Inferior parietal cortex (tissue), 1 donor: ENCODE measurements at regions not wholly inside any gene's neighbourhood (a gene's known extent, or its start where the extent isn't known, plus 50 kb on each side); places are given as distances from the start of the nearest gene placed in this dataset.

Experiments used
- DNase-seq: peaks from one replicate; pipeline ENCODE4 v3.0.0-alpha.2; 2016; ENCODE audit errors: extremely low spot score

GRCh38 chr21:36554411-36555157 lies 74.7 kb upstream of the CLDN14 start:
- no peak for DNase-seq

GRCh38 chr21:36555199-36555800 lies 75.4 kb upstream of the CLDN14 start:
- no peak for DNase-seq

DNA sequence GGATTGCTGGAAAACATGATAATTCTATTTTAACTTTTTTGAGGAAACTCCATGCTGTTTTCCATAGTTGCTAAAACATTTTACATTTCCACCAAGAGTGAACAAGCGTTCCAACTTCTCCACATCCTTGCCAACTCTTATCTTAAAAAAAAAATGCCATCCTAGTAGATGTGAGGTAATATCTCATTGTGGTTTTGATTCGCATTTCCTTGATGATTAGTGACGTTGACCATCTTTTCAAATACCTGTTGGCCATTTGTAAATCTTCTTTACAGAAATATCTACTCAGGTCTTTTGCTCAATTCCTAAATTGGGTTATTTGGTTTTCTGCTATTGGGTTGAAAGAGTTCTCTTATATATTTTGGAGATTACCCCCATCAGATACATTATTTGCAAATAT lies 77.4 kb upstream of the CLDN14 start:
- DNase-seq: no peak

DNA sequence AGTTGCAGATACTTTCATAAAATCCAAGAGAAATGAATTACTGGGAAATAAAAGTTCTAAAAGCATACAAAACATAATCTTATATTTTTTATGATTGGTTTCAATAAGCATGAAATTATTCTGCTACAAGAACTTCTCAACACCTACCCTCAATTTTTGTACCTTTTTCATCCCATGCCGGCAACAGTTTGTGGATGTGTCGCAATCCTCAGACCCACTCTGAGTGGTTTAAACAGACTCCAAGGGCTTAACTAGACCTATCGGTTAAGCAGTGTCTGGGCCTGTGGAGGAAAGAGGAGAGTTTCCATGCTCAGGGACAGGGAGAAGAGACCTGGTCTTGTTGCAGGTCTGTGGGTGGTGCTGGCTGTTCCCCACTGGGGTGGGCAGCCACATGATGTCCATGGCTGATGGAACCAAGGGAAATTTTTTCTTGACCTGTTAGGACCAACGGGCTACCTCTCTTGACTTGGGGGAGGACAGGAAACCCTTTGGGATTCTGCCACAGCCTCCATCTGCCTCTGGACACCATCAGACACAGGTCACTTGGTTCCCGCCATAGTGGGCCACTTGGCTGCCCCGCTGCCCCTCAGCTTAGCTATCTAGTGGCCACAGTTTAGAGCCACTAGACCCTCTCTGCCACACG lies 81.1 kb upstream of the CLDN14 start:
- DNase-seq: no peak

GRCh38 chr21:36563341-36563926 lies 83.5 kb upstream of the CLDN14 start:
- no peak for DNase-seq

- DNase-seq: no peak
These were observed 84.7 kb upstream of the CLDN14 start for GRCh38 chr21:36564647-36565046.

- no peak for DNase-seq
These were observed 85.6 kb upstream of the CLDN14 start for GRCh38 chr21:36565540-36565939.

GRCh38 chr21:36566644-36567043 lies 86.7 kb upstream of the CLDN14 start:
- DNase-seq: no peak

DNA sequence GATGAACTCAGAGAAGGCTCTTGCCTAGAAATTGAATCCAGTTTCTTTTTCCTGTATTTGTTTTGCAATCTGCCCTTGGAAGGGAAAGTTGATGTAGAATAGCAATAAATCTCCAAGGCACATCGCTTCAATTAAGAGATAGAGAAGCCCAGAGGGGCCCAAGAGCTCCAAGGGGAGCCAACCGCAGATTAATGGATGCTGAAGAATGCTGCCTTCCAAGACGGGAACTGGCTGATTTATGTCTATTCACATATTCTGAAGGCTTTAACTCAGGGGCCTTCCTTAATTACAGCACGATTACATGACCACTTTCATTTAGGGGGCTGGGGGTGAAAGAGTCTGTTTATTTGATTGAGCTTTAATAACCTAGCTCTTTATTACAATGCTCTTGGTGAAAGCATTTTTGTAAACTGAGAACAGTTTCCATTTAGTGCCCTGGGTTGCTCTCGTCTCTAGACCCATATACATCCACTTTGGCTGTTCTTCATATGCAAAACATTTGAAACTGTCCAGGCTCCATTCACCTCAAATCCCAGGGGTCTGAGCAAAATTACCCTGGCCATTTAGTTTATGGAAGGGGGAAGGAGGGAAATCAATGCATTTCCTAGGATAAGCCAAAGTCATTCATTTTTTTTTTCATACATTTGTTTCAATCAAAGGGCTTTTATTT lies 87.4 kb upstream of the CLDN14 start:
- no peak for DNase-seq

DNA sequence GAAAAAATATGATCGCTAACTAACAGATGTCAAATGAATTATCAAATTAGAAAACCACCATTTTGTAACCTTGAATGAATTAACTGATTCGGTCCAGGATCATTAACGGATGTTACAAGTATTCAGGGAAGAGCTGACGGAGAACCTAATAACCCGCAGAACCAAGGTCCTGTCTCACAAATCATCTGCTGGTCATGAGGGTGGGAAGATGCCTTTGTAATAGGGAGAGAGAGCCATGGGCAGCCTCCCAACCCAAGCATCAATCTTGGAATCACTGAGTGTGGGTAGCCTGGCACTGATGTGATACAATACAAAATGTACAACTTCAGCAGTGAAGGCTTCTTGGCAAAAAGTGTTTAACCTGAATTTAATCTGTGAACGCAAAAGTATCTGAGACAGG lies 89.6 kb upstream of the CLDN14 start:
- DNase-seq: no peak

DNA sequence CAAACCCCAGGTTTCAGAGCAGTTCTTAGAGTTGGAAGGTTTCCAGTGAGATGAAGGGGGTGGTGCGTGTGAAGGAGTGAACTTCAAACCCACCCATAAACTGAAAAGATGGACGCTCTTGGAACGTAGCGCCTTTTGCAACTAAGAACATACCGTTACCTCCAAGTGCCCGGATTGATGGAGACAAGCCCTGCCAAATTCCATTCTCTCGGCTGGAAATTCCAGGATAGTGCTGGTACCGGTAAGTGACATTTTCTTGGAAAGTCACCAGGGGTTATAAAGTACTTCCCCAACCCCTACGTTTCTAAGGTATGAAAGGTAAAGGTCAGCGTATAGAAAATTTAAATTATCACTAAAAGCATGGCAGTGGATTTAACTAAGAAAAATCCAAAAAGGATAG lies 91.6 kb upstream of the CLDN14 start:
- DNase-seq: no peak

DNA sequence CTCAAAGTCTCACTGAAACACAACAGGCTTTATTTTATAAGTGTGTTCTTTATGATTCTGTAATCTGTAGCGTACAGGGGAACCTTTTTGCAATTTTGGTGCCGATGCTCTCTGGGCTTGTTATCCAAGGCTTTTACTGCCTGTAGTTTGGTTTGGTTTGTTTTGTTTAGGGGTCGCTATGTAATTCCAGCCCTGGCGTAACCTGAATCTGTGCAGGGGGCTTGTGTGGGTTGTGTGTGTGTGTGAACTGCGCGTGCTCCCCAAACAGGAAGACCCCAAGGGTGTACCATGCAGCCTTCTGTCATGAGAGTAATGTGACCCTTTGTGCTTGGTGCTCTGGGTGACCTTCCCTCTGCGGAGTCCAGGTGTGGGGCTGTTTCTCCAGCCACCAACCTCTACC lies 92.1 kb upstream of the CLDN14 start:
- DNase-seq: no peak

DNA sequence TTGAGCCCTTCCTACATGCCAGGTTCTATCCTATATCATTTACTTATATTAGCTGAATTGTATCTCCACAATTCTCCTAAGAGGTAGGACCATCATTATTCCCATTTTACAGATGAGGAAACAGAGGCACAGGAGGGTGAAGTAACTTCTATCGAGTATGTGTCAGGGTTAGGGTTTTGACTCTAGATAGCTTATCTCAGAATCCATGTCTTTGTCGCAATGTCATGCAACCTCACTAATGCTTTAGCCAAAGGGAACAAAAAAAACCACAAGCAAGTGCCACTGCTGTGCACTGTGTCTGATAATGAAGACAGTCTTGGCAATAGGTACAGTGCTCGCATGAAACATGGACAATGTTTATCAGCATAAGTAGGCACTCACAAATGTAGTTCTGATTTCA lies 95.4 kb upstream of the CLDN14 start:
- no peak for DNase-seq

DNA sequence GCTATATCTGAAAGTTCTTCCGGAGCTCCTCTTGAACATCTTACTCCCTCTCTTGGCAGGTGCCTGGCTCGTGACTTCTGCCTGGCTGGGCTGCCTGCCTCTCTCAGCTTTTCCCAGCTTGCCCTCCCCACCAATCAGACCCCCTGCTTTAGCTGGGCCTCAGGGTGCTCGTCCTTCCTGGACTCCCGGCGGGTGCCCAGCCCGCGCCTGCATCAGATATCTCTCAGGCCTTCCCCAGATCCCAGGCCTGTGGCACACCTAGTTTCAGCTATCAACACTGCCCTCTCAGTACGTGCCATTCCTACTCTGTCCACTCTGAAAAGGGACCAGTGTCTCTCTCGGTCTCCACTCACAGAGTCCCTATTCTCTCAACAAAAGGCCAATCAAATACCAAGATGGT lies 96.5 kb upstream of the CLDN14 start:
- peak; percentile 4 for DNase-seq

- no peak for DNase-seq
These were observed 100.0 kb upstream of the CLDN14 start for GRCh38 chr21:36579898-36580297.

DNA sequence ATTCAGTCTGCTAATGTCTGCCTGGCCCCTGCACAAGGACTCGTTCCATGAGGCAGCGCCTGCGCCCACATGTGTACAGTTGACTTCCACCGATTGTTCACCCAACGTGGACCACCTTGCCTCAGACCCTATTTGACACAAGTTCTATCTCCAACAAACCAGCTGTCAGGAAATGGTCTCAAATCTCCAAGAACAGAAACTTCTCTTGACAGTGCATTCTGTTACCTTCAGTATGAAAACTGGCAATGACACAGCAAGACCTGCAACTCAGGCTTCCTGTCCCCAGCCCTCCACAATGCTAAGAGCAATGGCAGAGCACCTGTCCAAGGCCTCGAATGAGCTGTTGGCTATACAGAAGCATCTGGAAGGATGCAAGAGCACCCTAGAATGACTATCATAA lies 102.3 kb upstream of the CLDN14 start:
- DNase-seq: no peak

DNA sequence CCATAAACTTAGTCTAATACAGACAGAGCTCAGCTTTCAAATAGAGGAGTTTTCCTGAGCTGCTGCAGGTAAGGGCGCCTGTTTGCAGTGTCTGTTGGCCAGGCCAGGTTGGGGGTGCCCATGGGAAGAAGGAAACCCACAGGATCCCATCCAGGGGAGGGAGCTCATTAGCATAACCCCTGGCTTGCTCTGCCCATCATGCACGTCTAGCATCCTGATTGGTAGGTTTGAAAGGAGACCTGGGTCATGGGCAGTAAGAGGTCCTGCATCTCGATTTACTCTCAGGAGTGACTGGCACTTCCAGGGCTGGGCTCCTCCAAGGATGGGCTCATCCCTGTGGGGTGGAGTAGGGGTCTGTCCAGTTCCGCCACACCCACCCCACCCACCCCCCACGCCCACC lies 103.7 kb upstream of the CLDN14 start:
- DNase-seq: no peak

DNA sequence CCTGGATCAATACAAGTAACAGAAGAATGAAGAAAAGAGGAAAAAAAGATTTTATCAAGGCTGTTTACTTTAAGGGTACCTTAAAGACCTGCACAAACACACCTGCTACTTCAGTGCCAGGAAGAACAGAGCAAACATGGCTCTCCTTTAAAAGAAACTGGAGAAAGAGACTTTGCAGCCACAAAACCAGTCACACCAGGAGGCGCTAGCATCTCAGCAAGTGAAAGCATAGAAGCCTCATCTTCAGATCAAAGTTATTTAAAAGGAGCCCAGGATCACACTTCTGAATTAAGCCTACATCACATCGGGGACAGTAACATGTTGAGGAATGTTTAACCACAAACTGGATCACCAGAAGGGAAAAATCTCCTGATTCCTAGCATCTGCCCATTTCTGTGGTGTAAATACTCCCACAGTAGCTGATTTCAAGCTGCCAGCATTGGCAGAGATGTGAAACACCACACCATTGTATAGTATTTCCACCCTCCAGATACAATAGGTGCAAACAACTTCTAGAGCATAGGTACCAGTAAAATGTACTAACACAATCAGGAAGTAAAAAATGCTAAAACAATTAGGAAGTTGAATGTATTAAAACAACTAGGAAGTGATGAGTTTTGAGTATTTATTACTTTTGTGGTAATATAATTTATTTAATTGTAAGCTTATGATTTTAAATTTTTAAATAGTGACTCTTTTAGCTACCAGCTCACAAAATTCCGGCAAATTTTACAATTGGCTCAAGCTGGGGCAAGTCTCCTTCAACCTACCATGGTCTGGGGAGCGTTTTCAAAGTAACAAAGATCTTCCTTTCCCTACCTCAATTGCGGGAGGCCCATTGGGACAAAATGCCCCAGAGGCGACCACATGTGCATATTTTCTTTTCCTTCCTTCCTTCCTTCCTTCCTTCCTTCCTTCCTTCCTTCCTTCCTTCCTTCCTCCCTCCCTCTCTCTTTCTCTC lies 105.3 kb upstream of the CLDN14 start:
- DNase-seq: no peak

- DNase-seq: no peak
These were observed 107.5 kb upstream of the CLDN14 start for GRCh38 chr21:36587388-36587787.

DNA sequence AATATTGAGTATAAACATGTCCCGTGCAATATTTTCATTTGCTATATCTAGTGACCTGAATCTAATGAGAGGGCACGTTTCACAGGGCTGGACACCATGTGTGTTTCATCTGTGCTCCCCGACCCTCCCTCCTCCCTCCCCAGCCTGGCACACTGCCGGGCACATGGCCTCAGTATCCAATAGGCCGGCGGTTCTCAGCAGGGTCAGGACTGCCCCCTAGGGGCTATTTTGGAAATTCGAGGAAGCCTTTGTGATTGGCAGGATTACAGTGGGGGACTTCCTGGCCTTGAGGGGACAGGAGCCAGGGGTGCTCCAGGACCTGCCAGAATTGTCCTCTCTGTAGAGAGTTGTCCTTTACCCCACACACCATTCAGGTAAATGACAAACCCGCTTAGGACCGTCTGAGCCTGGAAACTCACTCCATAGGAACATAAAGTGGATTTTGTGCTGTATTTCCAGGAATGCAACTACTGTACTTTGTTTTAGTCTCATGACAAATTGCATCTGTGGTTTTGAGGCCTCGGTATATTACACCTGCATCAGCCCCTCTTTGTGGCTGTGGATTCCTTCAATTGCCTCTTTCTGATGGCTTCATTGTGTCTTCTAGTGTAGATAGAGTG lies 109.5 kb upstream of the SIM2 start:
- no peak for DNase-seq
